ENCODE measurements at regions not wholly inside any gene's neighbourhood (a gene's known extent, or its start where the extent isn't known, plus 50 kb on each side); places are given as distances from the start of the nearest gene placed in this dataset.

DNA sequence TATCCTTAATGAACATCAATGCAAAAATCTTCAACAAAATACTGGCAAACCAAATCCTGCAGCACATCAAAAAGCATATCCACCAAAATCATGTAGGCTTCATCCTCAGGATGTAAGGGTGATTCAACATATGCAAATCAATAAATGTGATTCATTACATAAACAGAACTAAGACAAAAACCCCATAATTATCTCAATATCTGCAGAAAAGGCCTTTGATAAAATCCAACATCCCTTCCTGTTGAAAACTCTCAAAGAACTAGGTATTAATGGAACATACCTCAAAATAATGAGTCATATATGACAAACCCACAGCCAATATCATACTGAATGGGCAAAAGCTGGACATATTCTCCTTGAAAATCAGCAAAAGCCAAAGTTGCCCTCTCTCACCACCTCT lies 54.6 kb upstream of the DEPDC1 start:
- DNase-seq (ENCODE audit: low read depth in 2 of 2) = no peak

- DNase-seq (ENCODE audit: low read depth in 2 of 2) = no peak
Measured at GRCh38 chr1:68558321-68559026, 61.6 kb upstream of the DEPDC1 start.

DNA sequence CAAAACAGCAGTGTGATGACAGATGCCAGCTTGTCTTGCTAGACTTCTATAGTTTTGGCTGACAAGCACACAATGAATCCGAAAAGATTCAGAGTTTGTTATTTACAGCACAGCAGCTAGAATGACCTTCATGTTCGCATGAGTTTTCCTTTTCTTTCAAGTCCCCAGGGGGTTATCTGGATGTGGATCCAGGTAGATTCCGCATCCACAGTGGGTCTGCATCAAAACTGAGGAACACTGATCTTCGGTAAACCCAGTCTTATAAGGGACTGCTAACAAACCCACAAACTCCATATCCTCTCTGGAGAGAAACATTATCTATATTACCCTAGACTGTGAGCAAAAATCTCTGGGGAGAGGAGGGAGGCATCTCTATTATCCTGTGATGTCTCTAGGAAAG lies 69.0 kb upstream of the DEPDC1 start:
- no peak for DNase-seq (ENCODE audit: low read depth in 2 of 2)

DNA sequence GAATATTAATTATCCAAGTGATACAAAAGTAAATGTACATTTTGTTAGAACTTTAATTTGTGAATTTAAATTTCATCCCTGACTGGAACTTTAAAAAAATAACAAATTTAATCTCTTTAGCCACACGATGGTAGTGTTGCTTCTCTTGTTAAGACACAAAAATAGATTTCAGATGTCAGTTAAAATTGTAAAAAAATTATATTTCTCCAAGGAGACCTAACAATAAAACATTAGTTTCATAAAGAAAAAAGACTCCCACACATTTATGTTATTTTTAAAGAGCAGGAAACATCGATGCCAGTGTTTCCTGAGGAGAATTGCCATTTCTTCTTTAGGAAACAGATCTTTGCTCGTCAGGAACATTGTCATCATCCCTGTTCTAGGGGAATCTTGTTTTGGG lies 74.0 kb upstream of the DEPDC1 start:
- no peak for DNase-seq (ENCODE audit: low read depth in 2 of 2)

GRCh38 chr1:68571454-68572235 lies 74.8 kb upstream of the DEPDC1 start:
- no peak for DNase-seq (ENCODE audit: low read depth in 2 of 2)

DNA sequence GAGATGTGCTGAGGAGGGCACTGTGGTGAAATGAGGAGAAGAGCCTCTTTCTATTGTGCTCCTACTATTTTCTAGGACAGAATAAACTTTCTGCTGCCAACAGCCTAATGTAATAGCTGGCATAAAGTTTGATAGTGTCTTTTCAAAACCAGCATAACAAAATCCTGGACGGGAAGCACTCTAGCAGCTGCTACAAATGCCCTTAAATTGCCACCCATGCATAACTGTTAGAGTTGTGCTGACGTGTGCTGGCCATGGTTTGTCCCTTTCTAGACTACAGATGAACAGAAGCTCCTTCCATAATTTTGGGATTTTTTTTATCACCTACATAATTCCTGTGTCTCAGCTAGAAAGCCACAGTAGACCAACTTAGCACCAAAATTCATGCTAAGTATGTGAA lies 88.5 kb upstream of the DEPDC1 start:
- no peak for DNase-seq (ENCODE audit: low read depth in 2 of 2)

GRCh38 chr1:68586766-68587165 lies 89.9 kb upstream of the DEPDC1 start:
- no peak for DNase-seq (ENCODE audit: low read depth in 2 of 2)

GRCh38 chr1:68588304-68588703 lies 91.4 kb upstream of the DEPDC1 start:
- no peak for DNase-seq (ENCODE audit: low read depth in 2 of 2)

DNA sequence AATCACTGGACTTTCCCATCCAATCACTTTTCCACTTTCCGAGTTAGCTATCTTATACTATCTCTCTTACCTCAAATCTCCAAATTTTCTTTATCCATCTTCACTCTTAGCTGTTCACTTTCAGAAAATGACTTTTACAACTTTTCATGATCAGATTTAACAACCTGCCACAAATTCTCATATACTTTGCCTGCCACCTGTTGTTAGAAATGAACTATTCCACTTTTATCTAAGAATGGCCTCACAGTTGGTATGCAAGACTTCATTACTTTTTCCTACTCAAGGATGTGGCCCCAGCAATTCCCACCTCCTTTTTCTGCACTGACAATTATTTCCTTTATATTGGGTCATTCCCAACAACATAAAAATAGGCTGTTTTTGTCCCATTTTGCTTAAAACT lies 93.6 kb upstream of the DEPDC1 start:
- no peak for DNase-seq (ENCODE audit: low read depth in 2 of 2)

- no peak for DNase-seq (ENCODE audit: low read depth in 2 of 2)
Measured at GRCh38 chr1:68594851-68595250, 98.0 kb upstream of the DEPDC1 start.

DNA sequence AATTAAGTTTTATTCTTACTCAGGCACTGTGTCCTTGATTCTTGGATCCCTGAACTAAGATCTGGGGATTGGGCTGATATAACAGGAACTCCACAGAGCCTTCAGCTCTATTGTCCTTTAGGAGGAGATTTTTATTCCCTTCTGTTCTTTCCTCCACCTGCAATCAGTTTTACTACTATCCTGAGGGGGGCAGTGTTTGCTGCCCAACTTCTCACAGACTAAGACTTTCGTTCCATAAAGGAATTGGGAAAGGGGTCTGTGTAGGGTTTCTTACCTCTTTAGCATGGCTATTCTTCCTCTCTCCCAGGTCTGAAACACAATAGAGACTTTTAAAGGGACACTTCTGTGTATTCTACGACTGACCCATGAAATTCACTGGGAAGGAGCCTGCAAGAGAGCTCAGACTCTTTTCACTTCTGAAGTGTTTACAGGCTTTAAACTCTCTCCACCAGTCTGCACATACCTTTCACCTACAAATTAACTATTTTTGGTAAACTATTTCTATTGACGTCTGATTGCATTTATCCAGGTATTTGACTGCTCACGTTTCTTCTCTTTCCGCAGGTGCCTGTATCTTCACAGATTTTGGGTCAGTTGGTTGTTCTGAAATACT lies 103.3 kb upstream of the DEPDC1 start:
- no peak for DNase-seq (ENCODE audit: low read depth in 2 of 2)

DNA sequence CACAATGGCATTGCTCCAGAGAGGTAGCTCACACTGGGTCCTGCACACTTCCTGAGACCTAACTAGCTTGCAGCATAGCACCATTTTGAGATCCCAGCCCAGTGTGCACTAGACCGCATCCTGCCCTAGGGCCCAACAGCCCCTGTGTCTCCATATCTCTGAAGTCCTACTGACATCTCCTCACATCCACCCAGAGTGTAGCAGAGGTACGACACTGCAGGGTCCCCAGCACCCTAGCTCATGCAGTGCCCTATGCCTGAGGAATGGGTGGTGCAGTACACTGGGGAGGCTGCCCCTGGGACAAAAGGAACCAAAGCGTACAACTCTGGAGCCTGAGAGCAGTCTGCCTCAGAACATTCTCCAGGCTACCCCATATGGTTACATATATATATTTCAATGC lies 111.4 kb upstream of the DEPDC1 start:
- no peak for DNase-seq (ENCODE audit: low read depth in 2 of 2)

DNA sequence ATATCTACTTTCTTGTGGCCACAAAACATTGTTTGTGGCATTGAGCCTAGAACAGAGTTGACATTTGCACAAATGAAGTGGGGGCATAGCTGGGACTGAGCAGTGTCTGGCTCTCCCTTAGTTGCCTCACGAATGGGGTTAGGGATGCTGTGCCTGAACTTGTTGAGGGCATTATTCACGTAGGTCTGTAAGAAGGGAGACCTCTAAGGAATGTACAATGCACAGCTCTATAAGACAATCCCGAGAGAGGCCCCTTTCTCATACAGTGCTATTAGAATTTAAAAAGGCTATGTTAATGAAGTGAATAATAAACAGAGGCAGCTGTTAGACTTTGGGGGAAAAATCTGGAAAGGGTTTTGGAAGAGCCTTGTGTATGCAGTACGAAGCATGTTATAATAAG lies 118.4 kb upstream of the DEPDC1 start:
- no peak for DNase-seq (ENCODE audit: low read depth in 2 of 2)

- DNase-seq (ENCODE audit: low read depth in 2 of 2) = no peak
Measured at GRCh38 chr1:68617942-68618341, 121.1 kb upstream of the DEPDC1 start.

DNA sequence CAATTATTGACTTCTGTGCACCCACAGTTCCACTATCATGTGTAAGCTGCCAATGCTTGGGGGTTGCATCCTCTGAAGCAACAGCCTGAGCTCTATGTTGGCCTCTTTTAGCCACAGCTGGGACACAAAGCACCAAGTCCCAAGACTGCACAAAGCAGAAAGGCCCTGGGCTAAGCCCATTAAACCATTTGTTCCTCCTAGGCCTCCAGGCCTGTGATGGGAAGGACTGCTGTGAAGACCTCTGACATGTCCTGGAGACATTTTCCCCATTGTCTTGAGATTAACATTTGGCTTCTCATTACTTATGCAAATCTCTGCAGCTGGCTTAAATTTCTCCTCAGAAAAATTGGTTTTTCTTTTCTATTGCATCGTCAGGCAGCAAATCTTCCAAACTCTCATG lies 123.7 kb upstream of the DEPDC1 start:
- DNase-seq (ENCODE audit: low read depth in 2 of 2) = no peak

GRCh38 chr1:68623700-68624099 lies 126.8 kb upstream of the DEPDC1 start:
- no peak for DNase-seq (ENCODE audit: low read depth in 2 of 2)

GRCh38 chr1:68624233-68624632 lies 127.4 kb upstream of the DEPDC1 start:
- DNase-seq (ENCODE audit: low read depth in 2 of 2) = no peak

DNA sequence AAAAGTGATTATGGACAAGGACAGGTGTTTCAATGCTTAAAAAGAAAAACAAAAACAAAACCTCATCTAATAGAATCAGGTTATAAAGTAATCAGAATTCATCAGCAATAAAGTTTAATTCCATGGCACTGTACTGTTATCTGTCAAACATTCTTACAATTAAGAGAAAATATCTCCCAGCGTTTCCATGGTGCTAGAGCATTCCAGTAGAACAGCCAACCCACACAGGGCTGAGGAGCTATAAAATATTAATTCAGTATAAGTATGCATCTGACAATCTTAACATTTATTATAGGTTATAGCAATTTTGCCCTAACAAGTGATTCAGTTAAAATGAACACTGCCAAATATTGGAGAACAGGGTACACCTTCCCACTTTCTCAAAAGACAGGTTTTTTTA lies 128.7 kb upstream of the DEPDC1 start:
- DNase-seq (ENCODE audit: low read depth in 2 of 2) = no peak

- no peak for DNase-seq (ENCODE audit: low read depth in 2 of 2)
Measured at GRCh38 chr1:68633141-68633919, 136.4 kb upstream of the DEPDC1 start.

DNA sequence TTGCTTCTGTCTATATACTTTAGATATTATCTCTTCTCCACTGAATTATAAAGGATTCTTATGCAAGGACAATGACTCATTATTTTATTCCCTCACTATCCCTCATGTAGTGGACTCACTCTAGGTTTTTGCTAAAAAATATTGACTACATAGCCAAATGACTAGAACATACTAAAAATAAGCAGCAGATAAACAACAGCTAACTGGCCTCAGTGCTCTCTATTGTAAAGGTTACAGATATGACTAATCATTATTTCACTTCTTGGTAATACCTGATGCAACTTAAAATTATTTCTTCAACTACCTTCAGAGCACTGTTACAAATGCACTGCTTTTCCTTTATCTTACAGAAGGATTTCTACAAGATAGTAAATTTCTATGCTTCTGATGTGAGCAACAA lies 147.6 kb upstream of the DEPDC1 start:
- no peak for DNase-seq (ENCODE audit: low read depth in 2 of 2)

GRCh38 chr1:68651115-68651514 lies 154.2 kb upstream of the DEPDC1 start:
- no peak for DNase-seq (ENCODE audit: low read depth in 2 of 2)

- DNase-seq (ENCODE audit: low read depth in 2 of 2) = no peak
Measured at GRCh38 chr1:68653882-68654281, 157.0 kb upstream of the DEPDC1 start.
